GM12873 (cell line): ENCODE measurements at regions not wholly inside any gene's neighbourhood (a gene's known extent, or its start where the extent isn't known, plus 50 kb on each side); places are given as distances from the start of the nearest gene placed in this dataset.

Source experiments
- CTCF ChIP-seq: IDR thresholded peaks from 2 replicates; pipeline ENCODE4 v1.5.1; 2012; ENCODE audit warnings: low read depth, mild to moderate bottlenecking, moderate library complexity, low read length, control low read depth; ENCODE audit not compliant: insufficient read depth; ENCODE audit errors: missing control alignments

GRCh38 chr7:106774768-106775551 is 90.1 kb upstream of the PIK3CG start:
- TF ChIP-seq CTCF: no peak

- TF ChIP-seq CTCF: no peak
Measured at GRCh38 chr7:106775552-106775936, 89.5 kb upstream of the PIK3CG start.

GRCh38 chr7:106775975-106776607 is 89.0 kb upstream of the PIK3CG start:
- TF ChIP-seq CTCF: no peak

GRCh38 chr7:106776618-106777347 is 88.3 kb upstream of the PIK3CG start:
- TF ChIP-seq CTCF: no peak

GRCh38 chr7:106777674-106778299 is 87.3 kb upstream of the PIK3CG start:
- no peak for TF ChIP-seq CTCF

- TF ChIP-seq CTCF: no peak
Measured at GRCh38 chr7:106778656-106779250, 86.3 kb upstream of the PIK3CG start.
